Adipose tissue (tissue), 3 donors: ENCODE measurements at regions not wholly inside any gene's neighbourhood (a gene's known extent, or its start where the extent isn't known, plus 50 kb on each side); places are given as distances from the start of the nearest gene placed in this dataset.
"Not testable (repeated sequence)": the region's sequence is repeated elsewhere in the genome, so short reads cannot be mapped to it uniquely, and the experiment has no call there.

ENCODE experiments used
- H3K27ac ChIP-seq: one replicate; pipeline ENCODE4 v1.5.1; 2013; ENCODE audit warnings: low read depth, low read length
- WGBS, 3 donors: extraction: QIAGEN DNeasy Blood & Tissue Kit; methylation state at CpG; one replicate each; pipeline ENCODE4 v1.1.7; 2013; 5-methylcytosine and 5-hydroxymethylcytosine counted together
- donor health status: healthy with polysubstance abuse.
- donor health status: Bipolar disorder and iron deficiency.
- donor health status: healthy.

DNA sequence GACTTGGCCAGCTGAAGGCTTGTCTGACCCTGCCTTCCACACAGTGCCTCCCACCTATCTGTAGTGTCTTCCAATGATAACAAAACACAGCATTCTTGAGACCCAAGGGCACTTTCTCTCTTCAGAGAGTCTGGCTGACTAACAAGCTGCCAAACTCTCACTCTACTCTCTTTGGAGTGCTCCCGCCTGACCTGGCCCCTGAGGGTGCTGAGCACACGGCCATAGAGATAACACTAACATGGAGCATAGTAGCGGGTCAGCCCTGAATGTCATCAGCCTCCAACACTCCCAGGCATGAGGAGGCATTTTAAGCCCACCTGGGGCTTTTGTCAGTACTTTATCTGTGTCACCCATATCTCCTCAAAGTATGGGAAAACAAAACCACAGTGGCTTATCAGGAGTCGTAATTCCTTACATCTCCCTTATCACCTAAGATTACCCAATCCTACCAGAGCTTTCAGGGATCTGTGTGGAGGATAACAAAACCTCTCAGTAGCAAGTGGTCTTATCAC, 160.3 kb upstream of the TCF4 start:
- no peak overlapping the region for H3K27ac ChIP-seq
- 68 to 97% (median 90%) methylated on average over 4 of the region's 4 CpGs for WGBS, 3 donors

DNA sequence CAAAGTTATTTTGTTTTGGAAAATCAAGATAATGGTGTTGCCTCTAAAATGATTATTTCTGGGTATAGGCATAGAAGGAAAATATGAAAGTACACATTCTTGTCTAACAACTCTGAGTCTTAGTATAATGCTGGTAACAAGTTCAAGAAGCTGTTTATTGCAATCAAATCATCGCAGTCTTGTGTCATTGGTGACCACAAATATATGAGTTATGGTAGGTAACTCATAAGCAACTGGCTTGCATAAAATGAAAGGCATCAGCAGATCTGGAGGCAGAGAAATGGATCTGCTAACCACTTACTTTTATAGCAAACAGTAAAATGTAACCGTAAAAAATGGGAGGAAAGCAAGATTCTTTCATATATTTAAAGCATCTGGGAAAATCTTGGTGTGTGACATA, 156.2 kb upstream of the TCF4 start:
- H3K27ac ChIP-seq, result no peak overlapping the region
- WGBS, 3 donors, result 88 to 95% (median 94%) methylated on average over 2 of the region's 2 CpGs

DNA sequence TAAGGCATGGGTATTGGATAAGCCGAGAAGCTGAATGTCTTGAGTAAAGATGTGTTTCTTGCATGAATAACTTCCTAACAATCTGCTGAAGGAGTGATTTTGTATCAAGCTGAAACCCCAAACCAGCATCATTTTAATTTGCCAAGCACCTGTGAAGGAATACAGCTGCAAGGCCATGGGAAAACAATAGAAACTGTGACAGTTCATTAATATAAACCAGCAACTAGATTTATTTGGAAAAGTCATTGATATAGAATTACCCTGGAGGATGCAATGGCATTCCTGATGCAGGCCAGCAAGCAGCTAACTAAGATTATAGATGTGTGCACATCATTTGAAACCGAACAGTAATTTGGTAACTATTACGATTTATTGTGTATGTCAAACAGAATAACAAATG, 155.7 kb upstream of the TCF4 start:
- 79 to 89% (median 84%) methylated on average over 3 of the region's 3 CpGs for WGBS, 3 donors
- no peak overlapping the region for H3K27ac ChIP-seq

DNA sequence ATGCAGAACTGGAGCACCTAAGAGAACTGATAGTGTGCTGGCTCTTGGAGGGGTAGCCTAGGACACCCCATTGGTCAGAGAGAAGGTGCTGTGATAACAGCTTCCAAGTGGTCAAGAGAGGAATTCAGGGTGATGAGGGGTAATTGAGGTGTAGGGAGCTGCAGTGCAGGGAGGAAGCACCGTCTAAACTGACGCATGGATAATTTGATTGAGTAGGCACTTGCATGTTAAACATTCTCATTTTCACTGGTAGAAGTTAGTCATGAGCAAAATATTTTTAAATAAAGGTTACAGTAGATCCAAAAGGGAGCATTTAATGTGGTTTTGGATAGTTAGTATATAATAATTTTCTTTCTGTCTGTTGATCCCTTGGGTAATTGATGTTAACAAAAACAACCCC, 155.1 kb upstream of the TCF4 start:
- WGBS, 3 donors, result 73 to 87% (median 85%) methylated on average over 2 of the region's 2 CpGs
- no peak overlapping the region for H3K27ac ChIP-seq

DNA sequence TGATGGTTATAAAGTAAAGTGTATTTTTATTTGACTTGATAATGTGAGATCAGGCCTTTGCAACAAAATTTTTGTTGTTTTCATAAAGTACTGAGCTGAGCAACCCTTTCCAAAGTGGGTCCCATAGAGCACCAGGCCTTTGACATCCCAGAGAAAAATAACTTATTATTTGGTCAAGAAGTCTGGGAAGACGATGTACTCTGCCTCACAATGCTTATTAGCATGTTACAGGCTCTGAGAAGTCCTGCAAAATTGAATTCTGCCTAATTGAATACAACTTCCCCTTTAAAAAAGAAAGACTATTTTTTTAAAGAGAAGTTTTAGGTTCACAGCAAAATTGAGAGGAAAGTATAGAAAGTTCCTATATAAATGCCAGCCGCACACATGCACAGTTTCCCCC, 151.5 kb upstream of the TCF4 start:
- 54 to 91% (median 72%) methylated on average over 2 of the region's 2 CpGs for WGBS, 3 donors
- H3K27ac ChIP-seq, result no peak overlapping the region

DNA sequence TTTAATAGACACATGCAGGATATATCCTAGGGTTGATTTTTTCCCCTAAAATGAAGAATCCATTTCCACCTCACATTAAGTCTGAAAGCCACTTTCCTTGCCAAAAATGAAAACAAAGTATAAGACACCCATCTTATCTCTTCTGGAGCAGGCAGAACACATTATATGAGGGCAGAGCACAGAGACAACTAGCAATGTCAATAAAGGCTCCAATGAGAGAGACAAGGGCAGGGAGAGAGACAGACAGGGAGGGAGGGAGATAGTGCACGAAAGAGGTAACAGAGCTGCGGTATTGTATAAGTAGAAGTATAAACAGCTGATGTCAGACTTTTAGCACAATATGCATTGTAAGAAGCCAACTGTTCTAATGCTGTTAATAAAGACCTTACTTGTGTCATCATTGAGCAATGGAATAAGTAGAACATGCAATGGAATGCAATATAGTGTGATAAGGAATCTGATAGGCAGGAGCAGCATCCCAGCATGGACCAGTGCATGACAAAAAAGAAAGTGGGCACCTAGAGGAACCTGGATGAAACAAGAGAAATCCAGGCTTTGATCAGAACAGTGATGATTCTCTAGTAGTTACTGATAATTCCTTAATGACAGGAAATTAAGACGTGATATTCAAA, 150.6 kb upstream of the TCF4 start:
- no peak overlapping the region for H3K27ac ChIP-seq
- 61 to 87% (median 86%) methylated on average over 3 of the region's 3 CpGs for WGBS, 3 donors

DNA sequence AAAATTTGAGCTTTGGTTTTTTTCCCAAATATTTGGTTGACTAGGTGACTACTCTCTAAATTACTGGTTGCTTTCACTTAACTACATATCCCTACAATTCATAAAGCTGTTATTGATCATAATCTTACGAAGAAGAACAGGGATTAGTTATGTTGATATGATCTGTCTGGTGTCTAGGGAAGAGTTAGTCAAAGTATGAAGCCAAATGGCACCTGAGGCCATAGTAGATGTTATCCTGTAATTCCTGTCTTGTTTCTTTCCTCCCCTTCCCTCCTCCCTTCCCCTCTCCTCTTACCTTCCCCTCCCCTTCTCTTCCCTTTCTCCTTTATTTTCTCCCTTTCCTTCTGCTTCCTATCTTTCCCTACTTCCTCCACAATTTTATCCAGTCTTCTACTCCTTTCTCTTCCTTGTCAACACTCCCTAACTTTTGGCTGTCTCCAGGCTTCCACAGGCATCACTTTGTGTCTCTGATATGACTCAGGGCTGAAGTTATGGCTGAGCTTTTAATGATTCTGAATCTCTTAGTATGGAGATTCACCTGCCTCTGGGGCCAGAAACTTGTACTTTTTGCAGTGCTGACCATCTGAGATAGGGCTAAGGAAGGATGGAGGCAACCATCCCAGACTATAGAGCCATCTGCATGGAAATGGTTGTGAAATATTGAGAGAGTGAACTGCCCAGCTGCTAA, 149.9 kb upstream of the TCF4 start:
- WGBS, 3 donors, result 64 to 97% (median 89%) methylated on average over 1 of the region's 1 CpG
- no peak overlapping the region for H3K27ac ChIP-seq

DNA sequence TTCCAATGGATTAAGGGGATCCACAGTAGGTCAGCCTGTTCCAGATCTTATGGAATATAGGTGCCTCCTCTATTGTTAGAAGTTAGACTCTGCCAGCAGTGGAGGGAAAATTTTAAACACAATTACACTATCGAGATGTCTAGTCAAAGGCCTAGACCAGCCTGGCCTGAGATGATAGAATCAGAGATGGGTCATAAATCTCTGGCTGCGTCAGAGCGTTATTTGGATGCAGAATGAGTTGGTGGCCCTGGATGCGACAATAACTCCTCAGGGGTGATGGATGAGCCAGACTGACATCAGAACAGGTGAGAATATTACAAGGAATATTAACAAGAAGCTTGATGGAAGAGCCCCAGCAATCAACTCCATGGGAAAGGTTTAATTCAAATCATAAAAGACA, 149.3 kb upstream of the TCF4 start:
- H3K27ac ChIP-seq, result no peak overlapping the region
- 92 to 97% (median 95%) methylated on average over 4 of the region's 4 CpGs for WGBS, 3 donors

DNA sequence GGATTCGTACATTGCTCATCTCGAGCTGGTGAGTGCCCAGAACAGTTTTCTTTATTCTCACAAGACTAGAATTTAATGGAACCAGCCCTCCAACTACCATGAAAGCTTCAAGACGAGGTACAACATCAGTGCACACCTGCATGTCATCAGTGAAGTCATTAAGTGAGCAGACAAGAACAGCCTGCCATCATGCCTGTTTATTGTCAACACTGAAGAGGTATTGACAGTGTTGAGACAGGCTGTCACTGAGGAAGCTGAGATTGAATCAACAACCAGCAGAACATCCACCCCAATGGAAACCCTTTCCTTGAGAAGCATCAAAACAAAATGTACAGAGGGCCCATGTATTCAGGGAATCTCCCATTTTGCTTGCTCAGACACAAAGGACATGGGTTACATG, 148.0 kb upstream of the TCF4 start:
- WGBS, 3 donors, result 74 to 87% (median 84%) methylated on average over 3 of the region's 3 CpGs
- no peak overlapping the region for H3K27ac ChIP-seq

DNA sequence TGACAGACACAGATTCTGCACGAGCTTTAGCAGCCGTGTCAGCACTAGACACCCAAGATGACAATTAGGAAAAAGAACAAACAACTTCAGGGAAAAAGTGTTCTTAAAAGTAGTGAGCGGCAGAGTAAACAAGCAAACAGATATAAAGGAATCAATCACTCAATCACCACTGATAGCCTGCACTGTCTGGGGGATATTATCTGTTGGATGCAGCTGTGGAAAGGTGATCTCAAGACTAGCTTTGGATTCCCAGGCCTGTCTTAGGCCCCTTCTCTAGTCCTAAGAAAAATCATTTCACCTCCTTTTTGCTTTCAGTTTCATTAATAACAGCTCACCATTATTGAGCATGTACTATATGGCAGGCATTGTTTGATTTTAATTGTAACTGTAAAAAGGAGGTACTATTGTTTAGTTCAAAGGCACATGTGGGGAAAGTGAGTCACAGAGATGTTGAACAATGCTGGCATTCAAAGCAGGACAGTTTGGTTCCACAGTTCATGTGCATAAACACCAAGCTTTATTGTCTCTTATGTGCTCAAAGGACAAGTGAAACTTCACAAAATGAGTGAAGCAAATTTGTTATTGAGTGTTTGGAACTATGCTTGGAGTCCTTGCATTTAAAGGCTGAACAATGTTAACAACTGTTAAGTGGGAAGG, 147.3 kb upstream of the TCF4 start:
- WGBS, 3 donors, result 65 to 92% (median 89%) methylated on average over 3 of the region's 3 CpGs
- no peak overlapping the region for H3K27ac ChIP-seq

DNA sequence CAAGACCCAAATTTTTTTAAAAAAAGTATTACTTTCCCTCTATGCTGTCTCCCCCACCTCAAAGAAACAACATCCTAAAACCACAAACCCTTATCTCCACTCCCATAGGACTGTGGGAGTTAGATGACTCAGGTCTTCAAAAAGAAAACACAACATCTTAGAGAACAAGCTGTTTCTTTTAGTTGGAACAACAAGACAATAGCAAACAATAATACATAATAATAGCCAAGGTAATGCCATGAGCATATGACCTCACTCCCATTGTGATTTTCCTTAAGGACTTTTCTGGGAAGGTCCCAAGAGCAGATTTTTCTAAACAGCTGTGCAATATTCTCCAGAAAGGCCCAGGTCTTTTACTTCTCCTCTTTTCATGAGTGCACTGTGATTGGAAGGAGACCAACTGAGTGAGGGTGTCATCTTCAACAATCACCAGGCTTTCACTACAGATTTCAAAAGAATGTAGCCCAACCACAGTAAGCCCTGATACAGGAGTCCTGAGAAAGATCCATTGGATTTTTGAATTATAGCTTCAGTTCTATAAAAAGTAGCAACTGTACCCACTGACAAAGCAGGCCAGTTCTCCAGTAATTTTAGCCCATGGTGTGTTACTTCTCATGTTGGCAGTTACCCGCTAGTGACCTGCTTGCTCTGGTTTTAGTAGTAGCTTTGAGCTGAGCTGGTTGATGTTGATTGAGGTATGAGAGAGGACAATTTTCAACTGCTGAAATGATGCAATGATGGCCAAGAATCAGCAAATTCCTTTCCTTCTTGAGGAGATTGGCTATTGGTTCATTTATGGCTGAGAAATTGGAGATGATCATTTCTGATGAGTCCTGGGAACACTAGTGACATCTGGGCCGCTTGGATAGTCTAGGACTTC, 144.5 kb upstream of the TCF4 start:
- WGBS, 3 donors, result 82 to 95% (median 90%) methylated on average over 2 of the region's 2 CpGs

DNA sequence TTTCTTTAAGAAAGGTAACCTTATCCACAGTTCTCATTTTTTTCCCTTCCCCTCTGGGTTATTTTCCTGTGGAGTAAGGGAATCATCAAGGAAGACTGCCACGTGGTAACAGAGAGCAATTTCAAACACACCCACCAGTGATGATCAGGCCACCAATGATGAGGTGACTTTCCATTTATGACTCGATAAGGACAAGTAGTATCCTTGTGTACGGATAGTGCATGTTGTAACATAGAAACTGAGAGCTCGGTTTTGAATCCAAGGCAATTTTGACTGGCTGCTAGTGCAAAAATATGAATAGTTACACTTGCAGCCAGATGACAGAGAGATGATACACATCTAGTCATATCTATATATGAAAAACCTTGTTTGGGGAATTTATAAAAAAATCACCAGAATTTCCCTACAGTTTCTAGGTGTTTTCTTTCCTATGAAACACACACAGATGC, 143.6 kb upstream of the TCF4 start:
- WGBS, 3 donors, result 67 to 72% (median 70%) methylated on average over 4 of the region's 4 CpGs
- H3K27ac ChIP-seq, result no peak overlapping the region

More for the DNA sequence above, 144.5 kb upstream of the TCF4 start:
- H3K27ac ChIP-seq, result no peak overlapping the region

DNA sequence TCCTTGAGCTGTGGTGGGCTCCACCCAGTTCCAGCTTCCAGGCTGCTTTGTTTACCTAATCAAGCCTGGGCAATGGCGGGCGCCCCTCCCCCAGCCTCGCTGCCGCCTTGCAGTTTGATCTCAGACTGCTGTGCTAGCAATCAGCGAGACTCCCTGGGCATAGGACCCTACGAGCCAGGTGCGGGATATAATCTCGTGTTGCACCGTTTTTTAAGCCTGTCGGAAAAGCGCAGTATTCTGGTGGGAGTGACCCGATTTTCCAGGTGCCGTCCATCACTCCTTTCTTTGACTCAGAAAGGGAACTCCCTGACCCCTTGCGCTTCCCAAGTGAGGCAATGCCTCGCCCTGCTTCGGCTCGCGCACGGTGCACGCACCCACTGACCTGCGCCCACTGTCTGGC, 133.0 kb upstream of the TCF4 start:
- 86 to 92% (median 91%) methylated on average over 10 to 12 of the region's 21 CpGs for WGBS, 3 donors
- not testable (repeated sequence) for H3K27ac ChIP-seq

DNA sequence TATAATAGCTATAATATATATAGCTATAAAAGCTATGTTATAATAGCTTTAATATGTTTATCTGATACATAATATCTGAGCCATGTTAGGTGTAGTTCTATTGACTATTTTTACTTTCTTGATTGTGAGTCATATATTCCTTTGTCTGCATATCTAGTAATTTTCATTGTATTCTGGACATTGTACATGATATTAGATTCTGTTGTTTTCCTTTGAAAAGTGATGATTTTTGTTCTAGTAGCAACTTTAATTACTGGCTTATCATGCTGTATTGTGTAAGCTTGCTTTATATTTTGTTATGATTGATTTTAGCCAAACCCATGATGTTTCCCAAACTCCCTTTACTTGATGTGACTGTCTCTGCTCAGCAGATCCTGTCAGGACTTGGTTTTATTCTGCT, 125.7 kb upstream of the TCF4 start:
- H3K27ac ChIP-seq, result no peak overlapping the region

DNA sequence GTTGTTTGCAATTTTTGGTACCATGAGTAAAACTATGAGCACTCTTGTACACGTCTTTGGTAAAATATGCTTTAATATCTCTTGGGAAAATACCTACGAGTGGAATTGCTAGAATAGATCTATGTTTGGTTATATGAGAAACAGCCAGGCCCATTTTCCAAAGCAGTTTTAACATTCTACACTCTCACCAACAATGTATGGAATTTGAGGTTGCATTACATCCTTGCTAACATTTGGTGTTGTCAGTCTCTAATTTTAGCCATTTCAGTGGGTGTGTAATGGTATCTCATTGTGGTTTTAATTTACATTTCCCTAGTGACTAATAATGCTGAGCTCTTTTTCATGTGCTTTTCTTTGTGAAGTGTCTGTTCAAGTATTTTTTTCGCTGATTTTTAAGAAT, 118.9 kb upstream of the TCF4 start:
- 68 to 82% (median 80%) methylated on average over 3 of the region's 3 CpGs for WGBS, 3 donors
- no peak overlapping the region for H3K27ac ChIP-seq

DNA sequence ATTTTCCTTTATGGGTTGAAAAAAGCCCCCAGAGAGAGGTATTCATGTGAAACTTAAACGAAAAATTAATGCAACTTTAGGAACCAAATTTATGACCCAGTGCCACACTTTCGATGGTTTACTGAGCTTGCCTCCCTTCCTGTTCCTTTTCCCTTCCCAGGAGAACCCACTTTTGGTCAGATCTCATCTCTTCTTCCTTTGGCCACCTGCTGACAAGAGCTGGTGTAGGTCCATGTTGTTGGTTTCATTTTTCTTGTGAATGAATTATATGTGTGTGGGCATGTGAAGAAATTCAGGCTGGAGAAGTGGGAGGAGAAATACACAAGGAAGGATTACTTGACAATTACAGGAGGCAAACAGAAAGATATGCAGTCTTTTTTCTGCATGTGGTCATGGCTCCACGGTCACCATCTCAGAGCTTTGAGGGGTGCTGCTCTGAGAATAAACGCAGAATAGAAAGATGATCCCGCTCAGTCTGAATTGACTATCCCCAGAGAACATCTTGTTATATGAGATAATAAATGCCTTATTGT, 111.3 kb upstream of the TCF4 start:
- 53 to 80% (median 64%) methylated on average over 5 of the region's 5 CpGs for WGBS, 3 donors

DNA sequence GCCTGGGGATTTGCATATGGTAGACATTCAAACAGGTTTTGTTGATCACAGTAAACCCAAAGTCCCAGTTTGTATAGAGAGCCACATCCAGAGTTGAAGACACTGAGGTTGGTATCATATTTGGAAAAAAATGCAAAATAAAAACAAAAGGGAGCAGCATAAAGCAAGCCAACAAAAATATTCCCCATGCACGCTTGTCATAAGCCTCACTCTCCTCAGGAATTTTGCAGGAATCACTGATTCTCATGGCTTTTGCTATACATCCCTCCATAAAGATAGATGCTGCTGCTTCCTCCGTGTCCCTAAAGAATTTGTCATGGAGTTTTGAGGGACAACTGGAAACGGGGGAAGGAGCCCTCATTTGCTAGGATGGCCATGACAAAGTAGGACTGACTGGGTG, 108.8 kb upstream of the TCF4 start:
- H3K27ac ChIP-seq, result no peak overlapping the region
- 80 to 96% (median 87%) methylated on average over 3 of the region's 3 CpGs for WGBS, 3 donors

More for the DNA sequence above, 111.3 kb upstream of the TCF4 start:
- no peak overlapping the region for H3K27ac ChIP-seq

DNA sequence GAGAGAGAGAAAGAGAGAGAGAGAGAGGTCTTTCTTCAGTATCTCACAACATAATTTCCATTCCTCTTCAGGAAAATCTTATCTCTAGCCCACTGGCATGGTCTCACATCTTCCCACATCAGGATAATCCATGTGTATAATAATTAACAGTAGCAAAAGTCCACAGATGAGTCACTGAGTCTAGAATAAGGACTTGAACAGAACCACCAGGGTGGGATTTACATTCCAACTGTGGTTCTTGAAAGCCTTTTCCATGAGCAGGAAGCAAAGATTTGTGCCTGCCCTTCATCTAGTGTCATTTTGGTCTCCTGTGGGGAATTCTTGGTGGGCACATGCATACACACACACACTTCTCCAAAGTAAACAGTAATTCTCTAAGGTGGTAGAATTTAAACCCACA, 107.1 kb upstream of the TCF4 start:
- no peak overlapping the region for H3K27ac ChIP-seq

DNA sequence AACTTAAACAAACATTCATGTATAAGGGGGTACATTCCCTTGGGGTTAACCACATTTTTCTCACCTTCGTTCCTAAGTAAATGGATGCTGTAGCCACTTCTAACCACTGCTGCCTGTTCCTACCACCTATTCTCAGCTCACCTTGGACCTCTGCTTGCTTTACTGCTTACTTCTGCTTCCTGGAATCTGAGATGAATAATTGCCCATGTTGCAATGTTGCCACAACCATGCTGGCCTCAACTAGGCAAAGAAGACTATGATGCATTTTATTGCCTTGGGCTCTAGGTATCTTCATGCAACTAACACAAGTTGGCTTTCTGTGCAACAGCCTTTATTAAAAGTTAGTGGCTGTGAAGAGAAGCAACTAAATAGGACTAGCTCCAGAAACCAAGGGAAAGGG, 106.3 kb upstream of the TCF4 start:
- no peak overlapping the region for H3K27ac ChIP-seq
- 67 to 88% (median 71%) methylated on average over 1 of the region's 1 CpG for WGBS, 3 donors
